Midbrain (tissue), 1 donor: ENCODE measurements at regions not wholly inside any gene's neighbourhood (a gene's known extent, or its start where the extent isn't known, plus 50 kb on each side); places are given as distances from the start of the nearest gene placed in this dataset.

ENCODE experiments used
- DNase-seq: peaks from one replicate; lab custom pipeline; 2025; lab: John Stamatoyannopoulos, UW

GRCh38 chr13:99663185-99663825, 162.0 kb downstream of the TM9SF2 start:
- no peak for DNase-seq

- no peak for DNase-seq
Observed at GRCh38 chr13:99662678-99663077, 161.4 kb downstream of the TM9SF2 start.

- DNase-seq = no peak
Observed at GRCh38 chr13:99661791-99662190, 160.5 kb downstream of the TM9SF2 start.

GRCh38 chr13:99659866-99660554, 158.7 kb downstream of the TM9SF2 start:
- DNase-seq = no peak

GRCh38 chr13:99659226-99659625, 158.0 kb downstream of the TM9SF2 start:
- DNase-seq = no peak

- DNase-seq = peak; percentile 54
Observed at GRCh38 chr13:99658261-99658991, 157.2 kb downstream of the TM9SF2 start.

GRCh38 chr13:99657848-99658260, 156.6 kb downstream of the TM9SF2 start:
- peak; percentile 21 for DNase-seq

- no peak for DNase-seq
Observed at GRCh38 chr13:99656844-99657381, 155.6 kb downstream of the TM9SF2 start.

GRCh38 chr13:99656092-99656745, 154.9 kb downstream of the TM9SF2 start:
- DNase-seq = peak; percentile 87

- no peak for DNase-seq
Observed at GRCh38 chr13:99655351-99656091, 154.2 kb downstream of the TM9SF2 start.

GRCh38 chr13:99654076-99654475, 152.8 kb downstream of the TM9SF2 start:
- DNase-seq = no peak

- DNase-seq = no peak
Observed at GRCh38 chr13:99653526-99653925, 152.3 kb downstream of the TM9SF2 start.

GRCh38 chr13:99652901-99653300, 151.6 kb downstream of the TM9SF2 start:
- no peak for DNase-seq

GRCh38 chr13:99652141-99652540, 150.9 kb downstream of the TM9SF2 start:
- no peak for DNase-seq

- DNase-seq = no peak
Observed at GRCh38 chr13:99651016-99651415, 149.7 kb downstream of the TM9SF2 start.

GRCh38 chr13:99650410-99650809, 149.1 kb downstream of the TM9SF2 start:
- DNase-seq = no peak

GRCh38 chr13:99648927-99649326, 147.7 kb downstream of the TM9SF2 start:
- no peak for DNase-seq

- no peak for DNase-seq
Observed at GRCh38 chr13:99648066-99648665, 146.9 kb downstream of the TM9SF2 start.

- no peak for DNase-seq
Observed at GRCh38 chr13:99647596-99647985, 146.3 kb downstream of the TM9SF2 start.

GRCh38 chr13:99646866-99647595, 145.8 kb downstream of the TM9SF2 start:
- DNase-seq = no peak
